Stimulated activated CD4-positive, alpha-beta T cell treated with anti-CD3 and anti-CD28 coated beads, Interleukin-2, amount 100 ng/mL, for 48 hours (primary cell): ENCODE measurements at regions not wholly inside any gene's neighbourhood (a gene's known extent, or its start where the extent isn't known, plus 50 kb on each side); places are given as distances from the start of the nearest gene placed in this dataset.
"Not testable (repeated sequence)": the region's sequence is repeated elsewhere in the genome, so short reads cannot be mapped to it uniquely, and the experiment has no call there.

Experiments
- DNase-seq, 2 donors: peaks; one replicate each; pipeline ENCODE4 v3.0.0-alpha.2; 2020

DNA sequence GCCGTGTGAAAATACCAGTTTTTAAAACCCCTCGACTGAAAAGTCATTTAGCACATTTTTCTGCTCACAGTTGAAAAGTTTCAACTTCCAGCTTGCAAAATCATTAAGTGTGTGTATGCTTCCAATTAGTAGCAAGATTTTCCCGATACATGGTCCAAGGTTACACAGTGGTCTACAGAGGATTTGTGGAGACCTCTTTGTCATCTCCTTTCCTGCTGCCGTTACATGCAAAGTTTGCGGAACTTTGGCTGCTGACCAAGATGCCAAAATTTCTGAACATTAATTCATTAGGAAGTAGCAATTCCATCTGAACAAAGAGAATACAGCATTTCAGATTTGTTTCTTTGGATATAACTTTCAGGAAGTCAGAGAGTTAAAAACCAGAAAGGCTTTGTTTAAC is 474.6 kb downstream of the PLCL1 start:
- no peak for DNase-seq

DNA sequence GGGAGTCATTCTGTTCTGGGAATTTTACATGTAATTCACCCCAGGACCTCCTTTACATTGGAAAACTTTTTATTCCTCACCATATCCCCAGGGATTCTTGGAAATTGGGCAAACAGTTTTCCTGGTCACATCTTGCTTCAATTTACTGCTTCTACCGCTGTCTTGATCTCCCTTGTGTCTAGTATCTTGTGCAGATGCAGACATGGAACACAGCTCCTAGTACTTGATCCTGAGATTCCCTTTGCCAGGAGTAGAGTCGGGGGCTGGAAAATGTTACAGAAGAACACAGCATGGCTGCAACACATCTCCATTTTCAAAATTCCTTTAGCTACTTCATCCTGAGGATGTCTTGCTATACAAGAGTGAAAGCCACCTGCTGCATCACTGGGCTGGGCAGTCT is 472.8 kb downstream of the PLCL1 start:
- DNase-seq: no peak

DNA sequence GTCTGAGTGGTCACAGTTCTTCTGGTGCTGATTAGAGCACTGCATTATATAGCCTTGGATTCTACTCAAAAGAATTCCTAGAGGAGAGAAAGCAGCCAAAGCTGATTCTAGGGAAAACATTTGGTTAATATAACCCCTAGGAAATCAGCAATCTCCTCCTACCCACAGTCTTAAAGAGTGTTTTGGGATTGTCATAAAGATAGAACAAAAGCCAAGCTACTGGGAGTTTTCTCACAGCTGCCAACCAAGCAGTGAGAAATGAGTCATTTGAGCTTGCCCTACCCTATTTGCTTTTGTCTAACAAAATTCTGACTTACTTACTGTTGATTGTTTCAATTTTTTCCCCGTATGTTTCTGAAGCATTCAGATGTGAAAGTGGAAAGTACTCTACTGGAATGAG is 469.3 kb downstream of the PLCL1 start:
- DNase-seq: no peak

DNA sequence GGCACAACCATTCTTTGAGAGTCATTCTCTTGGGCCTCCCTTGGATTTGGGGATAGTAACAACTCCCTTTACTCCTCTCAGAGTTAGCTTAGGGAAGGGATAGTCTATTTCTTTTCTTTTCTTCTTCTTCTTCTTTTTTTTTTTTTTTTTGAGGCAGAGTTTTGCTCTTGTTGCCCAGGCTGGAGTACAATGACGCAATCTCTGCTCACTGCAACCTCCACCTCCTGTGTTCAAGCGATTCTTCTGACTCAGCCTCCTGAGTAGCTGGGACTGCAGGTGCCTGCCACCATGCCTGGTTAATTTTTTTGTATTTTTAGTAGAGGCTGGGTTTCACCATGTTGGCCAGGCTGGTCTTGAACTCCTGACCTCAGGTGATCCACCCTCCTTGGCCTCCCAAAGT is 465.8 kb downstream of the PLCL1 start:
- DNase-seq: not testable (repeated sequence)

DNA sequence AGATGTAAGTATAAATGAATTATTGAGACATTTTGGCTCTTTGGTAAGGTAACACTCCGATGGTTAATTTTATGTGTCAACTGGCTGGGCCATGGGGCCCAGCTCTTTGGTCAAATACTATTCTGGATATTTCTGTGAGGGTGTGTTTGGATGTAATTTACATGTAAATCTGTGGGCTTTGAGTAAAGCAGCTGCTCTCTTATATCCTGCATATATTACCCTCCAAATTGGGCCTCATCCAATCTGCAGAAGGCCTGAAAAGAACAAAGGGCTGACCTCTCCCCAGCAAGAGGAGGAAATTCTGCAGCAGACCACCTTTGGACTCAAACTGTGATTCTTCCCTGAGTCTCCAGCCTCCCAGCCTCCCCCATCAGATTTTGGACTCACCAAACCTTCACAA is 464.1 kb downstream of the PLCL1 start:
- no peak for DNase-seq

DNA sequence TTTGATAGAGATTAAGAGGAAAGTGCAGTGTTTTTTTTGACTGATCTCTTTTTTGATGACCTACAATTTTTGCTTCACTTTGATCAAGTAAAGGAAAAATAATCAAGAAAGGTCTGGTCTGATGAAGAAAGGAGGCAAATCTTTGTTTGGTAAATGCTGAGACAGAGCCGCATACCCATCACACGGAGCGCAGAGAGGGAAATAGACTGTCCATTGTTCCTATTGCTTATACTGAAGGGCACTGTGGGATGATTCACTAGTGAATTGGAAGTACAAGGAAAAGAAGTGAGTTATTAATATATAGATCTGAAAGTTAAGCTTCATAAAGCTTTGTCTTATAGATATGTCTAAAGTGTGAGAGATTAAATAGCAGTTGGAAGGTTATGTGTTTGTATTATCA is 455.1 kb downstream of the PLCL1 start:
- DNase-seq: no peak

DNA sequence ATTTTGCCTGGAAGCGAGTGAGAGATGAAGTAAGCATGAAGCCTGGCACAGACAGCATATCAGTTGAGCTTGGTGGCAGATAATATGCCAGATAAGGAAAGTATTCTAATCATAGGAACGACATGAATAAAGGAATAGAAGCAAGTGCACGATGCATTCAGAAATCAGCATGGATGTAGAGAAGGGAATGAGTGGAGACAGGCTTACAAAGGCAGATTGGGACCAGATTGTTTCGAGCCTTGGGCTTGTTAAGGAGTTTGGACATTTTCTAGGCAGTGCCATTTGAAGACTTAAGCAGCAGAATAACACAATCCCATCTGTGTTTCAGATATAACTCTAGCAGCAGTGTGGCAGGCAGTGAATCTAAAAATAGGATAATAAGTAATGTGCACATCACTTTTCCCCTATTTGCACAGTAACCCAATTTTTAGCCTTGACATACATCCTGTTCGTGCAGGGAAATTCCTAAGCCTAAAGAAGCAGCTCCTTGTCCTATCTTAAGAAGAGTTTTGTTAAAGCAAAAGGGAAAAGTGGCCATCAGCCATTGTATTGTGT is 450.2 kb downstream of the PLCL1 start:
- no peak for DNase-seq

DNA sequence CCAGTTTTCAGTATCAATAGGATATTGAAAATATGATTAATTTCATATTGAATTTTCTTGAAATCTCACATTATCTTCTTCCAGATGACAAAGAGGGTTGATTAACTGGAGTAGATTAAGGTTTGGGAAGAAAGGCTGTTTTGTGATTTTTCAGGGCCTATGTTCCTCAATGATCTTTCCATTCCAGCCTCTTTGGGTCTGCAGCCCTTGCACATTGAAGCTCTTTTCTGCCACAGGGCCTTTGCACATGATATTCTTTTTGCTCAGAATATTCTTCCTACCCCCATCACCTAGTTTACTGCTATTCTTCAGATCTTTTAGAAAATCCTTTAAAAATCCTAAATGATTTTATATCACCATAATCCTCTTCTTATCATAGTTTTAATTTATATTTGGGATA is 449.6 kb downstream of the PLCL1 start:
- DNase-seq: no peak

DNA sequence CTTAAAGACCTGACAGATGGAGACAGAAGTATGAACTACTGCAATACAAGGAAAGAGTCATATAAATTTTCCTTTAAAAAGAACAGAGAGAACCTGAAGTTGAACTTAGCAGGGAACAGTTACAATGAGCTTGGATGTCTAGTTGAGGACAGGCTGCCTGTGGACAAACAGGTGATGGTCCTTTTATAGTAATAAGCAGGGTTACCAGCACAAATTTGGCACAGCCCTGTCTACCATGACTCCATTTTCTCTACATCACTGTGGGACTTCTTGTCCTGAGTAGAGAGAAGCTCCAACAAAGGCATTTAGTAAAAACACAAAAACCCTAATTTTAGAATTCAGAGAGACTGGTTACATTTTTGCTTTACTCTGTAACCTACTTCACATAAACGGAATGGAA is 448.1 kb downstream of the PLCL1 start:
- DNase-seq: no peak

DNA sequence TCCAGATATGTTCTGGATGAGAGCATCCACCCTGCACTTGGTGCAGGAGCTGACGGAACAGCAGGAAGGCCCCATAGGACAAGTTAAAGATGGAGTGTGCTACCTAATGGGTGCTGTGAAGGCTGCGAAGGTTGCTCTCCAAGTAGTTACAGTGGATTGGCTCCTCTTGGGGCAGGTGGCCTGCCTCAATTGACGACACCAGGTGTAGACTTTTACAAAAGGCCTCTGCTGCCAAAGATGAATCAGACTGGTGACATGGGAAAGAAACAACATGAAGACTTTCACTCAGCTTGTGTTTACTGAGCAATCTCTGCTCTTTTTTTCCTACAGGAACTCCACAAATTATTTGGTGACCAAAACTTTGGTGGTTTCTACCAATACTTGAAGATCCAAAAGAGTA is 437.7 kb downstream of the PLCL1 start:
- DNase-seq: no peak

DNA sequence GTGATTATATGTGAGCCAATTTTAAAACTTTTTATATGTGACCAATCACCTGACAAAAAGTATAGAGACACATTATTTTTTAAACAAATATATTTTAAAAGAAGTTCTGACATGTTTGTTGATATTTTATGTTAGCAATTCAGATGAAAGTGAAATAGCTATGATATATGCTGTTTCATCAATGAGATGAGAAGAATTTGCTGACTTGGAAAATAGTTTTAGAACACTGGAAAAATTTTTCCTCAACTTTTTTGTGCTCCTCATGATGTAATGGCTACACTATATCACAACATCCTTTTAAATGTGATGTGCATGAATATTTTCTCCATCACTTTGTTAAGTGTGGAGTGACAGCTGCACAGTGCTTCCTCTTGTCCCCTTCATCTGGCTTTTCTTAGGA is 434.0 kb downstream of the PLCL1 start:
- no peak for DNase-seq

DNA sequence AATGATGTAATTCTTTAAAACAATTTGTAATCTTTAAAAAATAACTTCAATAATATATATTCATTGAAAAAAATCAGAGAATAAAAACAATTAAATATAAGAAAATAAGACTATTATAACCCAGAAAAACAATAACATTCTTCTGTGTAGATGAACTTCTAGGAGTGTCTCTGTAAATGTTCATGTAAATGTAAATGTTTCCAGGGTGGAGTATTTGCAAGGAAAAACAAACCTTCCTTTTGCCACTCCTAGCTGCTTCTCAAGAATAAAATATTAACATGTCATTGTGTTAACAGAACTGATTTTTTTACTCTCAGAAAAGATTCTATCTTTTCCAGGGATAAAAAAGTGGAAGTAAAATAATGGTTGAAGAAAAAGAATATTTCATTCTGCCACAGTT is 431.9 kb downstream of the PLCL1 start:
- no peak for DNase-seq

DNA sequence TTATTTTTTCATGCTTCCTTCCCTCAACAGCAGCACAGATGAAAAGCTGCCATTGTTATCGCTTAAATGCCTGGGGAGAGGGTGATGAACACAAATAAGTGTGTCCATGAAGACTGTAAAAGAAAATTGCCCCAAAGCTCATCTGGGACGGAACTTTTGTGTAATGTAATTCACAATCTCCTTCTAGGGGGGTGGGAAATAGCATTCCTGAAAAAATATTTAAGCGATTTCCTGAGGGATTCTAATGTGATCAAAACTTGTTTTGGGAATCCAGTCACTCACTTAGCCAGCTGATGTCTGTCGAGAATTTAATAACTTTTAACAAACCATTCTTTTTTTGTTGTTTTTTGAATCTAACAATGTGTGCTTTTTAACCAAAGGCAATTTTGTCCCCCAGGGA is 427.9 kb downstream of the PLCL1 start:
- no peak for DNase-seq

DNA sequence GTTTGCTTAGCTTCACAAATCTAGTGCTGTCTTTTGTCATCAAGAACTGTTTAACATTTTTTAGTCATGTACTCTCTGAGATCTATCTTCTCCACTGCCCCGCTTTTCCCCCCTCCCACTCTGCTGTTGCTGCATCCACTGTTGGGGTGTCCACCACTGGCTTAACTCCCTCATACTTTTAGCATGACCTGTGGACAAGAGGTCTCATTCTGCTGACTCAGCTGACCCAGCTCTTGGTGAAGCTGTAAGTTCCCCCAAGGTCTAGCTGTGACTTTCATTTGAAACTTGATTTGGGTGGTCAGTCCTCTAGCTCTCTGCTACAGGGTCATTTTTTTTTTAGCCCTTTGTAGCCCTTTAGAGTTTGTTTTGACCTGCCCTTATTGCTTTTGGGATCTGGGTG is 427.2 kb downstream of the PLCL1 start:
- DNase-seq: no peak

DNA sequence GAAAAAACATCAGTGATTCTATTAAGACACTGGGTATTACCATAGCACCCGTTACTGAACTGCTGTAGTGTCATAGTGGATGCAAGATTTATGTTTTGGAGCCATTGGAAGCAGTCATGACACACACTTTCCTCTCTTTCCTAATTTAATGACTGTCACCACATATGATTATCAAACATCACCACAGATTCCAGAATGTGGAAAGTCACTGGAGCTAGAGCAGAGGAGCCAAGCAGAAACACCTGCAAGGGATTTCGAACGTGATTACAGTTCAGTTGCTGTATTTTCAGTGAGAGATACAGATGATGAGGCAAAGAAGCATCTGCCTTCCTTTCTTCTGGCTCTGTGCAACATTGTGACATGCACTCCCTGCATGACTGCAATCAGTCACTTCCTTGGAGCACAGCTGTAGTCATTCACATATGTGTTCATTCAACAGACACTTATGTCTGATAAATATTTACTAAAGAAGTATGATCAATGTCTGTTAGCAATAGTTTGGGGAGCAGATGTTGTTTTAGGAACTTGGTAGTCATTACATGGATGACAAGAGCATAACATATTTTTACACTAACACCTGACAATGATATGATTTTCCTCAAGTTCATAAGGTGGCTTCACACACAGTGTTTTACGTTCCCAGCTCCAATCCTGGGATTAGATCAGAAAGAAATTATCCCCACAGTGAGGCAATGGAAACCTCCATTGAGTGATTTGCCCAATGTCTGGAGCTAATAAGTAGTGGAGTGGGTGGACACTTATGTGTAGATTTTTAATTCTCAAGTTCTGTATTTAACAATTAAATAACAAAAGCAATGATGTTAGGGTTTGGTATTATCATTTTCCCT is 416.6 kb downstream of the PLCL1 start:
- no peak for DNase-seq

DNA sequence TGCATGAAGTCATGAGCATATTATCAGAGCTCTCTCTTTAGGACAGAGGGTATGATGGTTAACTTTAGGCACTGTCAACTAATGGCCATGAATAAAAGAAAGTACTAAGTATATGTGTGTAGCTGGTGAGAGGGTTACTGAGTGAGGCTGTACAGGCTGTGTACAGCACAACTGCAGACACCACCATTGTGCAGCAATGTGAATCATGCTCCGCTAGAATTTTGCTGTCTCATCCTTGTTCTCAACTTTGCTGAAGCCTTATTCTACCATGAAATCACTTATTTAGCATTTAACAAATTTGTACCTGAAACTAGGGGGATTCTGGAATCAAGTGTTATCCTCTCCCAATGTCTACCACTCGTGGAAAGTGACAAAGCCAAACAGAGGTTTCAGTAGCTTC is 414.9 kb downstream of the PLCL1 start:
- DNase-seq: no peak

DNA sequence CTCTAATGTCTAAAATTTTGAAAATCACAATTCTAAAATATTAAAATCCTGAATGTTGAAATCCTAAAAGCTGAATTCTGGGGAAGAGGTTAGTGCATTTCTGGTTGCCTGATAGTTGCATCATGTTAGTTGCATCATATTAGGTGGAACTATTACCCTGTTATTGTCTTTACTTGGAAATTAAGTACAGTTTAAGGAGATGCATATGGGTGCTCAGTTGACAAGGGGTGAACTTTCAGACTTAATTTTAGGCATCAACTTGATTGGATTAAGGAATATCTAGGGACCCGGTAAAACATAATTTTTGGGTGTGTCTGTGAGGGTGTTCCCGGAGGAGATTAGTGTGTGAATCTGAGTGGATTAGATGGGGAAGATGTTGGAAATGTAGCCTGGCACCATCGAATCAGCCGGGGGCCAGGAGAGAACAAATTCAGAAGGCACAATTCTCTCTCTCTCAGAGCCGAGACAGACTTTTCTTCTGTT is 409.8 kb downstream of the PLCL1 start:
- DNase-seq: no peak

DNA sequence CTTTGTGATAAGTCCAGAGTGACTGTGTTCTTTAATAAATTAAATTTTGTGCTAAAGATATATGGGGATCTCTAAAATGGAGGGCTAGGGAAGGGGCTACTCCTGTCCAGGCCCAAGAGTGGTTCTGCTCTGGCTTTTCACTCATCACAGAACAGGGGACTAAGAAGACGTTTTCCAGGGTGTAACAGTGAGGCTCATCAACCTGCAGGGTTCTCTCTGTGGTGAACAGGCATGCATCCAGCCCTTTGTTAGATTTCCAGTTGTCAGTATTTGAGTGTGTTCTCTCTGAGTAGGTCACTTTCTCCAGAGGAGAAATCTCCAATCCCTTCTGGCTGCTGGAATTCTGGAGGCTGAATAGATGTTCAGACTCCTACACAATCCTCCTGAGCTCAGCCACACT is 408.9 kb downstream of the PLCL1 start:
- DNase-seq: no peak

DNA sequence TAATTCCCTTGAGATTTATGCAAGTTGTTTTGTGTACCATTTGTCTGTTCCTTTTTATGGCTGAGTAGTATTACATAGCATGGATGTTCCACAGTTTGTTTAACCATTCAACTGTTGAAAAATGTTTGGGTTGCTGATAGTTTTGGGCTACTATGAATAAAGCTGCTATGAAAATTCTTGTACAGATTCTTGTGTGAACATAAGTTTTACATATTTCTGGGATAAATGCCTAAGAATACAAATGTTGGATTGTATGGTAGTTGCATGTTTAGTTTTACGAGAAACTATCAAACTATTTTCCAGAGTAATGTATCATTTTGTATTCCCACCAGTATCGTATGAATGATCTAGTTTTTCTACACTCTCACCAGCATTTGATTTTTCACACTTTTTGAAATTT is 407.3 kb downstream of the PLCL1 start:
- no peak for DNase-seq

DNA sequence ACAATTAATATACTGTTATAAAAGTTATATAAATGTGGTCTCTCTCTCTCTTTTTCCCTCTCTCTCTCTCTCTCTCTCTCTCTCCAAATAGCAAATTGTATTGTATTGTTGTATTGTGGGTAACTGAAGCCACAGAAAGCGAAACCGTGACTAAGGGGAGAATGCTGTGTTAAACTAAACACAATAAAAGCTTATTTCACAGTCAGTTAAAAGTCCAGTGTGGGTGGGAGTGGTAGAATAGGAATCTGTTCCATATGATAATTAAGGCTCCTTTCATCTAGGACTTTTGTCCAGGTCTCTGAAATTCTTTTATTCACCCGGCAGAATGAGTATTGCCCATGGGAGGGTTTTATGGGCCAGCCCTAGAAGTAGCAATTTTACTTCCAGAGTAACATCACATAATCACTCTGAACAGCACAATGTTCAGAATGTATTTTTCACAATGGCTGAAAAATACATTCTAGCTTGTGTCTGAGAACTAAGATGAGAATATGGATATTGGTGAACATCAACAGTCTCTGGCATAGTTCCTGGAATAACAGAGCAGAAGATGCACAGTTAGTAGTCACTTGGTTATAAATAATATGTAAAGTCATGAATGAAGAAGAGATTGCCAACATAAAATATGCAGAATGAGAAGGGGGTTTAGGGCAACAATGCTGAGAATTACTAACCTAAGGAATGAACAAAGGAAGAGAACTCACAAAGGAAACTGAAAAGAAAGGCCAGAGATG is 399.1 kb downstream of the PLCL1 start:
- DNase-seq: no peak
